Stimulated activated CD4-positive, alpha-beta T cell treated with anti-CD3 and anti-CD28 coated beads, Interleukin-1b, Interleukin-23, amount 100 ng/mL, for 4 hours (primary cell): ENCODE measurements at regions not wholly inside any gene's neighbourhood (a gene's known extent, or its start where the extent isn't known, plus 50 kb on each side); places are given as distances from the start of the nearest gene placed in this dataset.

Source experiments
- DNase-seq, 2 donors: peaks; one replicate each; pipeline ENCODE4 v3.0.0-alpha.2; 2020; ENCODE audit warnings: low read depth in 2 of 2

GRCh38 chr9:106051545-106051944 lies 357.2 kb downstream of the TMEM38B start:
- no peak for DNase-seq

GRCh38 chr9:106052166-106052565 lies 357.8 kb downstream of the TMEM38B start:
- no peak for DNase-seq

GRCh38 chr9:106052735-106053134 lies 358.4 kb downstream of the TMEM38B start:
- DNase-seq = no peak

- no peak for DNase-seq
Measured at GRCh38 chr9:106056328-106056727, 362.0 kb downstream of the TMEM38B start.

- no peak for DNase-seq
Measured at GRCh38 chr9:106058460-106058859, 364.1 kb downstream of the TMEM38B start.

- DNase-seq = no peak
Measured at GRCh38 chr9:106059886-106060285, 365.5 kb downstream of the TMEM38B start.

- no peak for DNase-seq
Measured at GRCh38 chr9:106060885-106061284, 366.5 kb downstream of the TMEM38B start.

GRCh38 chr9:106062250-106062649 lies 367.9 kb downstream of the TMEM38B start:
- no peak for DNase-seq

- DNase-seq = no peak
Measured at GRCh38 chr9:106065136-106065535, 370.8 kb downstream of the TMEM38B start.

GRCh38 chr9:106065579-106066214 lies 371.4 kb downstream of the TMEM38B start:
- no peak for DNase-seq

- DNase-seq = no peak
Measured at GRCh38 chr9:106066940-106067524, 372.7 kb downstream of the TMEM38B start.

GRCh38 chr9:106069241-106069640 lies 374.9 kb downstream of the TMEM38B start:
- no peak for DNase-seq

- no peak for DNase-seq
Measured at GRCh38 chr9:106072421-106072820, 378.1 kb downstream of the TMEM38B start.

GRCh38 chr9:106074006-106074405 lies 379.7 kb downstream of the TMEM38B start:
- no peak for DNase-seq

- no peak for DNase-seq
Measured at GRCh38 chr9:106075236-106075959, 381.1 kb downstream of the TMEM38B start.

GRCh38 chr9:106075960-106076327 lies 381.6 kb downstream of the TMEM38B start:
- DNase-seq = no peak

GRCh38 chr9:106076711-106077110 lies 382.4 kb downstream of the TMEM38B start:
- DNase-seq = no peak

- DNase-seq = no peak
Measured at GRCh38 chr9:106077731-106078130, 383.4 kb downstream of the TMEM38B start.

- DNase-seq = no peak
Measured at GRCh38 chr9:106082621-106083020, 388.3 kb downstream of the TMEM38B start.

- no peak for DNase-seq
Measured at GRCh38 chr9:106084702-106085101, 390.4 kb downstream of the TMEM38B start.

- DNase-seq = no peak
Measured at GRCh38 chr9:106085479-106085878, 391.1 kb downstream of the TMEM38B start.

- DNase-seq = no peak
Measured at GRCh38 chr9:106092083-106092482, 397.7 kb downstream of the TMEM38B start.

GRCh38 chr9:106102821-106103220 lies 408.5 kb downstream of the TMEM38B start:
- DNase-seq = no peak
